Esophagus (tissue), 2 donors: ENCODE measurements at regions not wholly inside any gene's neighbourhood (a gene's known extent, or its start where the extent isn't known, plus 50 kb on each side); places are given as distances from the start of the nearest gene placed in this dataset.

ENCODE experiments used
- H3K27ac ChIP-seq, 2 donors: one replicate each; pipeline ENCODE4 v1.5.1; 2013; ENCODE audit warnings: low read depth in 2 of 2, mild to moderate bottlenecking in 2 of 2, inconsistent platforms in 1 of 2, low read length in 1 of 2, moderate library complexity in 1 of 2
- H3K27me3 ChIP-seq, 2 donors: one replicate each; pipeline ENCODE4 v1.6.1; 2013; ENCODE audit warnings: low read length in 2 of 2, control low read depth in 1 of 2, mild to moderate bottlenecking in 1 of 2; ENCODE audit not compliant: insufficient read depth in 2 of 2, control insufficient read depth in 1 of 2
- H3K36me3 ChIP-seq, 2 donors: one replicate each; pipeline ENCODE4 v1.6.1; 2013; ENCODE audit warnings: low read length in 1 of 2; ENCODE audit not compliant: control insufficient read depth in 2 of 2, insufficient read depth in 2 of 2
- H3K4me1 ChIP-seq, 2 donors: one replicate each; pipeline ENCODE4 v1.6.1; 2013; ENCODE audit warnings: low read length in 1 of 2; ENCODE audit not compliant: control insufficient read depth in 2 of 2, insufficient read depth in 2 of 2
- H3K4me3 ChIP-seq, 2 donors: one replicate each; pipeline ENCODE4 v1.5.1; 2013; ENCODE audit warnings: low read length in 2 of 2, mild to moderate bottlenecking in 2 of 2, low read depth in 1 of 2, moderate library complexity in 1 of 2
- H3K9me3 ChIP-seq, 2 donors: one replicate each; pipeline ENCODE4 v1.6.1; 2013; ENCODE audit warnings: mild to moderate bottlenecking in 2 of 2, low read depth in 1 of 2, low read length in 1 of 2, moderate library complexity in 1 of 2; ENCODE audit not compliant: control insufficient read depth in 2 of 2, insufficient read depth in 1 of 2
- WGBS, 2 donors: extraction: QIAGEN DNeasy Blood & Tissue Kit; methylation state at CpG; one replicate each; pipeline ENCODE4 v1.1.7; 2013; 5-methylcytosine and 5-hydroxymethylcytosine counted together
- donor health status: healthy with polysubstance abuse.
- donor health status: Bipolar disorder and iron deficiency.

GRCh38 chrX:20414762-20415445 lies 148.2 kb upstream of the RPS6KA3 start:
- Histone ChIP-seq H3K36me3 (no peaks in the 10 kb centered on the region), H3K27ac (no peak overlapping the region), H3K4me3 (no peak overlapping the region), H3K4me1 (no peaks in the 10 kb centered on the region), H3K9me3 (no peaks in the 10 kb centered on the region), H3K27me3 (no peaks in the 10 kb centered on the region)
- WGBS, 2 donors, result 84 to 86% methylated on average over 9 of the region's 9 CpGs

DNA sequence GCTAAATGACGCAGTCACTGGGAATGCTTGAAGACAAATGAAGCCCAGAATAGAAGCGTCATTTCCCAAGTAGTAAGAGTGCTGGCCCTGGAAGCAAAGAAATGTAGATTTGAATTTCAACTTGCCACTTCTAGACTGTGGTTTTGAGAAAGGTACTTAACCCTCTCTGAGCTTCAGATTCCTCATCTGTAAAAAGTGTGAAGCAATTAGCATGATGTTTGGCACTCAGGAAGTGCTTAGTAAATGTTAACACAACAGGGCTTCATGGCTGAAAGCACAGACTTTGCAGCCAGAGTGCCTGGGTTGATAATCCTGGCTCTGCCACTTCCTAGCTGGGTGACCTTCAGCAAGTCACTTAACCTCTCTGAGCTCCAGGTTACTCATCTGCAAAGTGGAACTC lies 147.4 kb upstream of the RPS6KA3 start:
- Histone ChIP-seq H3K27me3 (no peaks in the 10 kb centered on the region), H3K4me1 (no peaks in the 10 kb centered on the region), H3K36me3 (no peaks in the 10 kb centered on the region), H3K4me3 (no peak overlapping the region), H3K27ac (no peak overlapping the region), H3K9me3 (no peaks in the 10 kb centered on the region)
- WGBS, 2 donors, result 78 to 86% methylated on average over 2 of the region's 2 CpGs

GRCh38 chrX:20412871-20413486 lies 146.3 kb upstream of the RPS6KA3 start:
- Histone ChIP-seq H3K4me3 (no peak overlapping the region), H3K4me1 (no peaks in the 10 kb centered on the region), H3K9me3 (no peaks in the 10 kb centered on the region), H3K36me3 (no peaks in the 10 kb centered on the region), H3K27ac (no peak overlapping the region), H3K27me3 (no peaks in the 10 kb centered on the region)
- 79 to 82% methylated on average over 18 of the region's 18 CpGs for WGBS, 2 donors

GRCh38 chrX:20410540-20410939 lies 143.8 kb upstream of the RPS6KA3 start:
- Histone ChIP-seq H3K9me3 (no peaks in the 10 kb centered on the region), H3K4me3 (no peak overlapping the region), H3K27ac (no peak overlapping the region), H3K4me1 (no peaks in the 10 kb centered on the region), H3K27me3 (no peaks in the 10 kb centered on the region), H3K36me3 (no peaks in the 10 kb centered on the region)
- WGBS, 2 donors, result 69 to 70% methylated on average over 2 of the region's 2 CpGs

DNA sequence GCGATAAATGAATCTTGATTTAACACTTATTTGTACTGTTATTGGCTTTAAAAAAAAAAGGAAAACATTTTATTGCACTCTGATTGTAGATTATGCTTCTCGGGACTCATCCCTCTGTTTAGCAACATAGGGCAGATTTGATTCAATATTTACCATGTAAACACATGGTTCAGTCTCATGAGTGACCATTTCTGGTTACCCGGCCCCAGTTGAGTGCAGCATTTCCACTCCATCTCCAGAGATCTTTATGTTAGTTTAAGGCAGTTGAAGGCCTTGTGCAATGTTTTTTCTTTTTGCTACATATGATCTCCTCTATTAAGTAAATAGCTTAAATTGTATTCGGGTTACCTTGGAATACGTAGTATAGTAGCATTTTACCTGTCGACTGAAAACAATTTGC lies 143.3 kb upstream of the RPS6KA3 start:
- no peak overlapping the region for H3K27ac ChIP-seq
- 77 to 90% methylated on average over 6 of the region's 6 CpGs for whole genome bisulfite sequencing, 2 donors
- H3K4me3 ChIP-seq, result no peak overlapping the region
- no peaks in the 10 kb centered on the region for H3K4me1 ChIP-seq
- H3K36me3 ChIP-seq, result no peaks in the 10 kb centered on the region
- H3K9me3 ChIP-seq, result no peaks in the 10 kb centered on the region
- H3K27me3 ChIP-seq, result no peaks in the 10 kb centered on the region

DNA sequence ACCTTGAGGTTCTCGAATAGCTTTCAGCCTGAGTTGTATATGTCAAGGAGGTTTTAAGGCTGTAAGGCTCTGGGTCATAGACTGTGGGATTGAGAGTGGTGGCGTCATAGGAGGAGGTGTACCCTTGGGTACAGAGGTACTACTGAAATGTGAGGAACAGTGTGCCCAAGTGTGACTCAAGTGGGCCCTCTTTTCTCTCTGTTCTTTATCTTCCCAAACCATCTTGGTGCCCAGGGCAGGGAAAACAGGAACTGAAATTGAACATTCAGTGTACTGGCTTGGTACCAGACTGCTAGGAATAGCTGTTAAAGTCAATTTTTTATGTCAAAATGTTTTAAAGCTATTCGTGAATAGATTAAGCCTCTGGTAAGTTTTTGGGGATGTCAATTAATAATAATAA lies 136.2 kb upstream of the RPS6KA3 start:
- Histone ChIP-seq H3K4me1 (no peaks in the 10 kb centered on the region), H3K36me3 (no peaks in the 10 kb centered on the region), H3K4me3 (no peak overlapping the region), H3K9me3 (no peaks in the 10 kb centered on the region), H3K27me3 (peaks cover 0 to 3% of the 10 kb centered on the region in 2 donors), H3K27ac (no peak overlapping the region)
- WGBS, 2 donors, result 54 to 63% methylated on average over 3 of the region's 3 CpGs

GRCh38 chrX:20399728-20400414 lies 133.2 kb upstream of the RPS6KA3 start:
- peaks cover 0 to 3% of the 10 kb centered on the region in 2 donors for H3K27me3 ChIP-seq
- H3K9me3 ChIP-seq, result no peaks in the 10 kb centered on the region
- H3K4me1 ChIP-seq, result no peaks in the 10 kb centered on the region
- H3K27ac ChIP-seq, result no peak overlapping the region
- 84 to 92% methylated on average over 2 of the region's 2 CpGs for WGBS, 2 donors
- no peak overlapping the region for H3K4me3 ChIP-seq
- no peaks in the 10 kb centered on the region for H3K36me3 ChIP-seq

DNA sequence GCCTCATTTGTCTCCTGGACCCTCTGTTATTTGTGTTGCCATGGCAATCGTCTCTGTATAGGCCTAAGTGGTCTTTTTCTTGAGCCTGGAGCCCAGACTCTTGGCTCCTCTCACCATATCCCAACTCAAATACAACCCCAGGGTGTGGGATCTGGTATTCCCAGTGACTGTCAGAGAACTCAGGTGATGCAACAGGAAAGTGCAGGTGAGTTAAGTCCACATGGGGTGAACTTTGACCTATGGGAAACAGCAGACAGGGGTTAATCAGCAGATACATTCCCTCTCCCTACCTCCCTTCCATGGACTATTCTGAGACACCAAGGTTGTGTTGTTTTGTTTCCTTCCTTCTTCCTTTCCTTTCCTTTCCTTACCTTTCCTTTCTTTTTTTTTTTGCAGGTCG lies 130.9 kb upstream of the RPS6KA3 start:
- Histone ChIP-seq H3K27ac (no peak overlapping the region), H3K4me3 (no peak overlapping the region), H3K9me3 (no peaks in the 10 kb centered on the region), H3K4me1 (no peaks in the 10 kb centered on the region), H3K36me3 (no peaks in the 10 kb centered on the region), H3K27me3 (peaks cover 0 to 7% of the 10 kb centered on the region in 2 donors)
- 49 to 69% methylated on average over 2 of the region's 2 CpGs for WGBS, 2 donors

DNA sequence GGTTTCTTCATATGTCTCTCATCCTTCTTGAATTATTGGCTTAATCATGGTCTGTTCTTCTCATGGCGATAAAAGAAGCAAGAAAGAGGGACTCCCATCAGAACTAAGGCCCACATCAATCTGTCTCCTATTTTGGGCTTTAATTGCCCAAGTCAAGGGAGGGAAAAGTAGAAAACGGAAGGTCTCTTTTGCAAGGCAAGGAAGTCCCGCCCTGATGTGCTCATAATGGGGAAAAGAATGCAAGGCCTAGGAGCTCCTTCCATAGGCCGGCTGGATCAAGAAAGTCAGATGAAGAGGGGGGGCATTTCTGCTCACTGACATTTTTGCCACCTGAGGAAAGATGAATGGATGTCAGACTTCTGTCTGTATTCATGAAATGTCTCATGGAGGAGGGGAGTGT lies 127.7 kb upstream of the RPS6KA3 start:
- 89% methylated on average over 4 of the region's 4 CpGs for whole genome bisulfite sequencing, 2 donors
- no peak overlapping the region for H3K4me3 ChIP-seq
- H3K27me3 ChIP-seq, result peaks cover 0 to 4% of the 10 kb centered on the region in 2 donors
- H3K36me3 ChIP-seq, result no peaks in the 10 kb centered on the region
- H3K4me1 ChIP-seq, result no peaks in the 10 kb centered on the region
- H3K27ac ChIP-seq, result no peak overlapping the region
- no peaks in the 10 kb centered on the region for H3K9me3 ChIP-seq
